GM19397 (cell line): ENCODE measurements at regions not wholly inside any gene's neighbourhood (a gene's known extent, or its start where the extent isn't known, plus 50 kb on each side); places are given as distances from the start of the nearest gene placed in this dataset.
A peak's percentile ranks its signal among the peaks of the same experiment; 100 is the strongest.
"Not testable (repeated sequence)": the region's sequence is repeated elsewhere in the genome, so short reads cannot be mapped to it uniquely, and the experiment has no call there.

ENCODE experiments used
- ATAC-seq: cut with Tn5 transposase; IDR thresholded peaks from one replicate; pipeline ENCODE4 v1.9.1; 2021; ENCODE audit warnings: mild to moderate bottlenecking, moderate library complexity; ENCODE audit not compliant: unreplicated experiment

DNA sequence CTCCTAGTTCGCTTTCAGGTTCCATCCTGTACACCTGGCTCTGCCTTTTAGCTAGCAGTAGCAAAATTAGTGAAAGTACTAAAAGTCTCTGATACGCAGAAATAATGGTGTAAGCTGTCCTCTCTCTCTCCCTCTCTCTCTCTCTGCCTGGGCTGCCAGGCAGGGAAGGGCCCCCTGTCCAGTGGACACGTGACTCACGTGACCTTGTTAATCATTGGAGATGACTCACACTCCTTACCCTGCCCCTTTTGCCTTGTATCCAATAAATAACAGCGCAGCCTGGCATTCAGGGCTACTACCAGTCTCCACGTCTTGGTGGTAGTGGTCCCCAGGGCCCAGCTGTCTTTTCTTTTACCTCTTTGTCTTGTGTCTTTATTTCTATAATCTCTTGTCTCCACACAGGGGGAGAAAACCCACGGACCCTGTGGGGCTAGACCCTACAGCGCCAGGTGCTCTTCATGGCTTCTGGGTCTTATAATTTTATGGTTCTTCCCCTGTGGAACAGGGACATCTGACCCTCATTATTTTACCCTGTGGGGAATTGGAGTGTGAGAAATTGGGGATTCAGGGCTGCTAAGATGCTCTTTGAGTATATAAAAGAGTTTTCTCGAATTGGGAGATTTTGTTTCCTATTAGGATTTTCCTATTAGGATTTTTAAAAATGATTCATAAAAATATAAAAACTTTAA, 1348.2 kb downstream of the GATA3 start:
- ATAC-seq, result not testable (repeated sequence)

DNA sequence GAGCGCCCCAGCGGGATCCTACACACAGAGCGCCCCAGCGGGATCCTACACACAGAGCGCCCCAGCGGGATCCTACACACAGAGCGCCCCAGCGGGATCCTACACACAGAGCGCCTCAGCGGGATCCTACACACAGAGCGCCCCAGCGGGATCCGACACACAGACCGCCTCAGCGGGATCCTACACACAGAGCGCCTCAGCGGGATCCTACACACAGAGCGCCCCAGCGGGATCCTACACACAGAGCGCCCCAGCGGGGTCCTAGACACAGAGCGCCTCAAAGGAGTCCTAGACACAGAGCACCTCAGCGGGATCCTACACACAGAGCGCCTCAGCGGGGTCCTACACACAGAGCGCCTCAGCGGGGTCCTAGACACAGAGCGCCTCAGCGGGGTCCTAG, 1352.7 kb downstream of the GATA3 start:
- not testable (repeated sequence) for ATAC-seq

DNA sequence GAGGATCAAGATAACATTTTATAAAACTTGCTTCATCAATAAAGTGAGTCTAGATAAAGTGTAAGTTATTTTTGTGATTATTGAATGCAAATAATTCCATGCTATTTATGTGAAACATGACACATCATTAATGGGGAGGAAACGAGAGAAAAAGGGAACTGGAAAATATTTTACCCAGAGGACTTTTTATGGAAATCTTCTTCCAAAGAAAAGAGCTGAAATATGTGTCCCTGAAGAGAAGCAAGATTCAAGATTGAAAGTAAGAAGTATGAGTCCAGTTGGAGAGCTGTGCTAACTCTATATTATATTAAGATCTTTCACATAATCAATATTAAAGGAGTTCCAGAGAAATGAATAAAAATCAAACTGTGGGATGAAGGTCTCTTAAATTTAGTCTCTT, 1361.8 kb downstream of the GATA3 start:
- no peak for ATAC-seq

- no peak for ATAC-seq
These were observed 1365.3 kb downstream of the GATA3 start for GRCh38 chr10:9419757-9420156.

DNA sequence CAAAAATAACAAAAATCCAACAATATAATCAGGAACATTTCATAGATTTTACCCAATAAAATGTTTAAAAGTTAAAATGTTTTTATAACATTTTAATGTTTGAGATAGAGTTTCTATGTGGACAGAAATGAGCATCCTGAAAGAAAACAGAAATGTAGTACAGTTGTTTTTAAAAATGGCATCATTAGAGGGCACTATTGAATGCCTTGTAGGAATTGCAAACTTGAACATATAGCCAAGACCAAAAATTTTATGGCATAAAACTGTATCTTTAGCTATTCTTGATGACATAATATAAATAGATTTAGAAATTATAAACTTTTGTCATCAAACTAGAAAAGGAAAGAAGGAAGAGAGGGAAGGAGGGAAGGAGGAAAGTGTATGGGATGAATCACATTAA, 1372.7 kb downstream of the GATA3 start:
- no peak for ATAC-seq

GRCh38 chr10:9437131-9437530, 1382.6 kb downstream of the GATA3 start:
- ATAC-seq, result no peak

- no peak for ATAC-seq
These were observed 1389.3 kb downstream of the GATA3 start for GRCh38 chr10:9443758-9444157.

DNA sequence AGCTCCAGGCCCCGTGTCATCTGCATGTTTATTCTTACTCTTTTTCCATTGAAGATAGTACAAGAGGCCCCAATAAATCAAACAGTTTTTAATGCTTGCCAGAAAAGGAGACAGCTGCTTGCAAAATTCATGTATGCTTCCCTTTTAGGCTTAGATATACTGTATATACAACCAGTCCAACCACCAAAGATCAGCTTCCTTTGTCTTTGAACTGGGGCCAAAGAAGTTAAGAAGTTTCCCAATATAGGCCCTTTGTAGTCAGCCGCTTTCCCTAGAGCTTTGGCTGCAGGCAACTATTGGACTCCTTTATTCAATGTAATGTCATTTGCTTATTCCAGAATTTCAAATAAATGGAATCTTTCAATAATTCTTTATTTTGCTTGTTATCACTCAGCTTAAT, 1395.0 kb downstream of the GATA3 start:
- ATAC-seq, result no peak

DNA sequence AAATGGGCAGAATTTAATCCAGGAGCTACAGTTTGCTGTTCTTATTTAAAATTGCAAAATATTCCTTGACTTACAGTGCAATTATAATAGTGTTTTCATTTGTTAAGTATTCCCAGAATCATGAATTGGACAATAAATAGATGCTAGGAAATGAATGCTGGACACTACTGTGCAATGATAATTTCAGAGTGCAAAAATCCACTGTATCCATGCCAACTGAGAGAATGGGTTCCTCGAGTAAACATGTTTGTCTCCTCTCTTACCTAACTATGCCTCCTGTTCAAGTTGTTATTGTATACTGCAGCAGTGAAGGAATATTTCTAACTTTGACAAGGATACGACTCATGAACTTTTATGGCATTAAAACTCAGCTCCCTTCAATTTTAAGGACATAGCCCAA, 1396.3 kb downstream of the GATA3 start:
- ATAC-seq, result no peak

GRCh38 chr10:9451211-9451773, 1396.8 kb downstream of the GATA3 start:
- ATAC-seq, result no peak

- no peak for ATAC-seq
These were observed 1397.6 kb downstream of the GATA3 start for GRCh38 chr10:9452056-9452455.

DNA sequence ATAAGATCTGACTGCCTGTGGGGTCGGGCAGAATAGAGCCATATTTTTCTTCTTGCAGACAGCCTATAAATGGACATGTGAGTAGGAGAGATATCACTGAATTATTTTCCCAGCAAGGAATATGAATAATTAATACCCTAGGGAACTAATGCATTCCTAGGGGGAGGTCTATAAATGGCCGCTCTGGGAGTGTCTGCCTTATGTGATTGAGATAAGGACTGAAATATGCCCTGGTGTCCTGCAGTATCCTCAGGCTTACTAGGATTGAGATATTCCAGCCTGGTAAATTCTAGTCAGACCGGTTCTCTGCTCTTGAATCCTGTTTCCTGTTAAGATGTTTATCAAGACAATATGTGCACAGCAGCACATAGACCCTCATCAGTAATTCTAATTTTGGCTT, 1399.4 kb downstream of the GATA3 start:
- not testable (repeated sequence) for ATAC-seq

DNA sequence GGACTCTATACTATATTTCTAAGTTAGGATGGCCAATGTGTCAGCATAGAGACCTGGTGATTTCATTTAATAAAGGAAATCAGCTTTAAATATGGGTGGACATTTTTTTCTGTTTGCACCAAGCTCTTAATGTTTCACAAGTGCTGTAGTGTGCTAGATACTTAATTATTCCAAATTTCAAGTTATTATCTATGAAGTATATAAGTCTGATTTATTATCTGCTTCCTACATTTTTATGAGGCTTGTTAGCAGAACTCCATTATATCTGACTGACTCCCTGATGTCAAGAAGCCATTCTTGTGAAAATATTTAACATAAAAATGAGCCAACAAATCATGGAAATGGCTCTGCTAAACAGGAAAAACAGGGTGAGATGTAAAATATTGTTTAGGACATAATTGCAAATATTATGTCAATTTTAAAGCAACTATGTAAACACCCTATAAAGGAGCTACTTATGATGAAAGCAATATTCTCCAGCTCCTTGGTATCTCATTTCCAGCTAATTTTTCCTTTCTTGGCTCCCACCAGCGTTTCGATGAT, 1415.2 kb downstream of the GATA3 start:
- ATAC-seq, result no peak

DNA sequence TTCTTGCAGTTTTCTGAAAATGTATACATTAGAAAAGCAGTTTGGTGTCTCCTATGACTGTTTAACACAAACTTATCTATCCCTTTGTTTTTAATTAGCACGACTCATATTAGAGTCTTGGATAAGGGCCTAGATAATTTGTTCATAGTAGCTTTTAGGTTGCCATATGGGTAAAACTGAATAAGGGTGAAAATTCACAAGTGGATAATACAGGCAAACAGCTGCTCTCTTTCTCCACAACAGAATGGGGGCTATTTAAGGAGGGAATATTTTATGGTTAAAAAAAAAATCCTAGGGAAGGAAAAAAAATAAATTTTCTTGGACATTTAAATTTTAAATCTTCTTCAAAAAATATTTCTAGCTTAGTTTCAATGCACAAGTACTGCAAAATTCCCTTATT, 1416.1 kb downstream of the GATA3 start:
- ATAC-seq, result no peak

DNA sequence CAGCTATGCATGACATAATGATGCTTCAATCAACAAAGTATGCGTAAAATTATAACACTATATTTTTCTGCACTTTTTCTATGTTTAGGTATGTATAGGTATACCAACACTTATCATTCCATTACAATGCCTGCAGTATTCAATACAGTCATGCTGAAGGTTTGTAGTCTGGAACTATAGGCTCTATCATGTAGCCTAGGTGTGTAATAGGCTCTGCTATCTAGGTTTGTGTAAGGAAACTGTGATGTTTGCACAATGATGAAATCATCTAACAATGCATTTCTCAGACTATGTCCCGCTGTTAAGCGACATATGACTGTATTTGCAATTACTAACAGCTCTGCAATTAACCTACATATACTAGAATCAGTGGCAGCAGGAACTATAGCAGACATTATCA, 1447.5 kb downstream of the GATA3 start:
- ATAC-seq, result no peak

GRCh38 chr10:9504227-9504626, 1449.7 kb downstream of the GATA3 start:
- no peak for ATAC-seq

DNA sequence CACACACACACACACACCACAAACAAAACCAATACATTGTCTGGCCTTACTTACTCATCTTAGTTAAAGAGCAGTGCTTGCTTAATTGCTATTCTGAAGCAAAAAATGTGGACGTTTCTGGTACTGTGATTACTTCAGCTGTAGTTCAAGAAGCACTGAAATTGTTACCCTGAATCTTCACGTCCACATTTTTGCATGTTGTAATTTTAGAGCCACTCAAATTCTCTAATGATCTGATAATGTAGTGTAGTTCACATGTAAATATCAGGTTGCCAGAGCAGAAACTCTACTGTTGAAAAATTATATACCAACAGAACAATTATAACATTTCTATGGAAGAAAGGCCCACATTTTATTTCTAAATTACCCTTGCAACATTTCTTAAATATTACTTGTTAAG, 1451.1 kb downstream of the GATA3 start:
- ATAC-seq, result no peak

DNA sequence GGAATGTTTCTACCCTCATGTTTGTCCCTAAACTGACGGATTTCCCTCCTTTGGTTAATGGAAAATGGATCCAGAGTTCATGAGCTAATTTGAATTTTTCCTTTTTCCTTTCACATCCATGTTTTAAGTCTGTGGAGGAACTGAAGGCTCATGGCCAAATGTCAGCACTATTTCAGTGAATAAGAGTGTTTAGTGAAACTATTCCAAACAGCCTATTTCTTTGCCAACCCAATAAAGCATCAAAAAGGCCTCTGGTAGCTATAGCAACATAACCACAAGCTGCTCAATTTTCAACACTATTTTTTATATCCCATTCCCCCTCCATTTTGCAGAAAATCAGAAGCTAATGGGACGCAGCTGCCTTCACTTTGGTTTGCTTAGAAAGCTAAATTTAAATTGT, 1454.1 kb downstream of the GATA3 start:
- ATAC-seq, result no peak

GRCh38 chr10:9510626-9511025, 1456.1 kb downstream of the GATA3 start:
- ATAC-seq, result no peak

DNA sequence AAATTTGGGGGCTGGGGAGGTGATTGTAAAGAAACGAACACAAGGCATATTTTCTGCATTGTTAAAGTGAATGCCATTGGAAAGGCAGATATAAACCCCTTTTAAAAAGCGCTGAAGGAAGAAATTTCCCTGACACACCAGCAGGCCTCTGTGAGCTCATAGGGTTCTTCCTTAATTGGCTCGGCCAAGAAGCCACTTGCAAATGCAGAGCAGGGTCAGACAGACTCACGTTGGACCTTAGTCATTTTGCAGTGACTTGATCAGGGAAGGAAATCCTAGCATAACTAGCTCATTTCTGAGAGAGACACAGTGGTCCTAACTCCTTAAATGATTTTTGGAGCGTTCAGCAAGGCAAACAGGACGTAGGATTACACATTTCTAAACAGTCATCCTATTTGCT, 1461.4 kb downstream of the GATA3 start:
- no peak for ATAC-seq

DNA sequence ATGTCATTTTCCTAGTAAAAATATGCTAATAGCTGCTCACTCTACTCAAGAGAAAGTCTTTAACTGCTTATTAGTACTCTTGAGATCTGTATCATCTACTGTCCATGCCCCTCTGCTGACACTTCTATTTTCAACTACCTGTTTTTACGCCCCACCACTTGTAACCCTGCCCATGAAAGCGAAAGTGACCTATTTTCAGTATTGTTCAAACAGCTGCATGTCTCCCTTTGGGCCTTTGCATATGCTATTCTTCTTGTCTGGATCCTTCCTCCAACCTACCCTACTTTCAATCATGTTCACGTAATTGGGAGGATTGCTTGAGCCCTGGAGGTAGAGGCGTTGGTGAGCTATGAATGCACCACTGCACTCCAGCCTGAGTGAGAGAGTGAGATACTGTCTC, 1481.3 kb downstream of the GATA3 start:
- ATAC-seq, result peak; percentile 79

DNA sequence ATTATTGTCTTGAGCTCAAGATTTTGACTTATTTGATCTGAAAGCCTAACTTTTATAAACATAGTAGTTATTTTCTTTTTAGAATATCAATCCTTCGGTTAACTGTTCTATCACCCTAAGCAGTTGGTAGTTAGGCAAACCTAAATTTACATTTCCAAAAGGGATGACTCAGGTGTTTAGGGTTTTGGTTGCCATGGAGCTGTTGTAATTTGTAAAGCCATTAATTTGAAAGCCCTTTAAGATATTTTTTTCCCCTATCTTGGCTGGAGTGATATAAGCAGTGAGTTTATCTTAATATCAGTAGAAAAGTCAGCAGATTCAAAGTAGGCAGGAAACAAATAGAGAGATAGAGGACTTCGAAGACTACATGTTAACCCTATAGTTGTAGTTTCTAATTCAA, 1472.6 kb upstream of the CELF2 start:
- ATAC-seq, result no peak
